ENCODE measurements at regions not wholly inside any gene's neighbourhood (a gene's known extent, or its start where the extent isn't known, plus 50 kb on each side); places are given as distances from the start of the nearest gene placed in this dataset.

DNA sequence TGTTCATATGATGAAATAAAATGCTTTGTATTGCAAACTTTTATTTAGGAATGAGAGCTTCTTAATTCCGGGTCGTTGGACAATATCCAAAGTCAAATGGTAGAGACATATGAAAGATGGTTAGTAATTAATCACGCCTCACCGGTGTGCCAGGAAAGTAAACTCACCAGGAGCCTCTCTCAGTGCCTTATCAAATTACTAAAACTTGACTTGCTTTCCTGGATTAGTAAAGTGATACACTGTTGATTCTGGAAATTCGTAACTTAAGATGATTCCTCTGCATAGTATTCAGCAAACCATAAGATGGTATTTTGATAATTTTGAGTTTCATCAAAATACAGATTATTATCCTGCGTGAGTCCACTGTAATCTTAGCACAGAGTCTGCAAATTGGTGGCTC, 115.2 kb downstream of the PAX1 start:
- ChIA-PET POLR2A (no interaction called here), CTCF (ENCODE audit: low intra/inter-chr PET ratio, low total read pairs) (no interaction called here)
- intact Hi-C loops (cut with micrococcal nuclease; ENCODE audit: unreplicated experiment) (no loop called here), in situ Hi-C loops (cut with HindIII; ENCODE audit: extremely low pct_ligation_motif_present, low pct_unique_long_range_greater_than_20kb) (no loop called here)
- H3K4me1 ChIP-seq (ENCODE audit: insufficient read depth, low read length): no peaks in the 10 kb centered on the region
- DNase-seq (ENCODE audit: low spot score): no peak
- H3K4me2 ChIP-seq (ENCODE audit: low read depth, low read length): no peak overlapping the region
- ATAC-seq: no peak
- no peaks in the 10 kb centered on the region for H3K36me3 ChIP-seq (replicated peaks in 1 of 2; ENCODE audit: control insufficient read depth in 1 of 2, insufficient read depth in 2 of 2, low read length in 2 of 2)
- no peak overlapping the region for H3K4me3 ChIP-seq (replicated peaks in 1 of 3; ENCODE audit: insufficient read depth in 1 of 3, low read depth in 2 of 3, low read length in 3 of 3)
- TF ChIP-seq ZNF121 (CRISPR knock-in tag; IDR thresholded peaks at IDR 0.05): no peak
- TF ChIP-seq SNRNP70 (IDR thresholded peaks at IDR 0.05; ENCODE audit: low read depth, low read length): no peak
- TF ChIP-seq ZNF343 (CRISPR knock-in tag; IDR thresholded peaks at IDR 0.05): no peak
- TF ChIP-seq, protein P1, sequence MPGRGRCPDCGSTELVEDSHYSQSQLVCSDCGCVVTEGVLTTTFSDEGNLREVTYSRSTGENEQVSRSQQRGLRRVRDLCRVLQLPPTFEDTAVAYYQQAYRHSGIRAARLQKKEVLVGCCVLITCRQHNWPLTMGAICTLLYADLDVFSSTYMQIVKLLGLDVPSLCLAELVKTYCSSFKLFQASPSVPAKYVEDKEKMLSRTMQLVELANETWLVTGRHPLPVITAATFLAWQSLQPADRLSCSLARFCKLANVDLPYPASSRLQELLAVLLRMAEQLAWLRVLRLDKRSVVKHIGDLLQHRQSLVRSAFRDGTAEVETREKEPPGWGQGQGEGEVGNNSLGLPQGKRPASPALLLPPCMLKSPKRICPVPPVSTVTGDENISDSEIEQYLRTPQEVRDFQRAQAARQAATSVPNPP (CRISPR knock-in tag; IDR thresholded peaks at IDR 0.05): no peak
- TF ChIP-seq, protein P2, sequence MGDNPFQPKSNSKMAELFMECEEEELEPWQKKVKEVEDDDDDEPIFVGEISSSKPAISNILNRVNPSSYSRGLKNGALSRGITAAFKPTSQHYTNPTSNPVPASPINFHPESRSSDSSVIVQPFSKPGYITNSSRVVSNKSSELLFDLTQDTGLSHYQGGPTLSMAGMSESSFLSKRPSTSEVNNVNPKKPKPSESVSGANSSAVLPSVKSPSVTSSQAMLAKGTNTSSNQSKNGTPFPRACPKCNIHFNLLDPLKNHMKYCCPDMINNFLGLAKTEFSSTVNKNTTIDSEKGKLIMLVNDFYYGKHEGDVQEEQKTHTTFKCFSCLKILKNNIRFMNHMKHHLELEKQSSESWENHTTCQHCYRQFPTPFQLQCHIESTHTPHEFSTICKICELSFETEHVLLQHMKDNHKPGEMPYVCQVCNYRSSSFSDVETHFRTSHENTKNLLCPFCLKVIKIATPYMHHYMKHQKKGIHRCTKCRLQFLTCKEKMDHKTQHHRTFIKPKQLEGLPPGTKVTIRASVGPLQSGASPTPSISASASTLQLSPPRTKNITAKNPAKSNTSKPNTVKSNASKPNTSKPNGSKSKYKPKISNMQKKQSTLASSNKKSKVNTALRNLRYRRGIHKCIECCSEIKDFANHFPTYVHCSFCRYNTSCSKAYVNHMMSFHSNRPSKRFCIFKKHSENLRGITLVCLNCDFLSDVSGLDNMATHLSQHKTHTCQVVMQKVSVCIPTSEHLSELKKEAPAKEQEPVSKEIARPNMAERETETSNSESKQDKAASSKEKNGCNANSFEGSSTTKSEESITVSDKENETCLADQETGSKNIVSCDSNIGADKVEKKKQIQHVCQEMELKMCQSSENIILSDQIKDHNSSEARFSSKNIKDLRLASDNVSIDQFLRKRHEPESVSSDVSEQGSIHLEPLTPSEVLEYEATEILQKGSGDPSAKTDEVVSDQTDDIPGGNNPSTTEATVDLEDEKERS (CRISPR knock-in tag; IDR thresholded peaks at IDR 0.05): no peak
- TF ChIP-seq NR2F1 (CRISPR knock-in tag; IDR thresholded peaks at IDR 0.05): no peak
- no peak for TF ChIP-seq MAZ (IDR thresholded peaks at IDR 0.05; ENCODE audit: borderline replicate concordance, low read depth, low read length)
- TF ChIP-seq MAZ (CRISPR knock-in tag; IDR thresholded peaks at IDR 0.05; ENCODE audit: low read depth): no peak
- WGBS (ENCODE audit: low lambda C conversion rate): under 1% methylated on average over 6 of the region's 6 CpGs
- H3K9ac ChIP-seq (ENCODE audit: insufficient read depth, low read depth, low read length): no peak overlapping the region
- no peaks in the 10 kb centered on the region for H4K20me1 ChIP-seq (ENCODE audit: insufficient read depth, low read length)
- no TSS peak for BruUV-seq (replicated peaks)
- no peak overlapping the region for H2AFZ ChIP-seq (ENCODE audit: low read length)
- H3K9me3 ChIP-seq (ENCODE audit: low read length): no peaks in the 10 kb centered on the region
- H3K27ac ChIP-seq (ENCODE audit: extremely low read length, insufficient read depth, low read length): no peak overlapping the region
- H3K27me3 ChIP-seq (ENCODE audit: control insufficient read depth in 1 of 2, insufficient read depth in 2 of 2, low read length in 2 of 2): peaks cover 0 to 4% of the 10 kb centered on the region in 2 experiments; a peak in 1 of 5 replicates
- H3K79me2 ChIP-seq (ENCODE audit: insufficient read depth, low read length): no peaks in the 10 kb centered on the region
- no peak for FAIRE-seq

Measured in HepG2 (cell line).